PC-3 (cell line): ENCODE measurements at regions not wholly inside any gene's neighbourhood (a gene's known extent, or its start where the extent isn't known, plus 50 kb on each side); places are given as distances from the start of the nearest gene placed in this dataset.

Experiments used
- ATAC-seq: fragments of 200-7000 bp; cut with Tn5 transposase; 2 replicates; pipeline ENCODE4 v1.9.1; 2020; ENCODE audit warnings: mild to moderate bottlenecking, moderate library complexity
- BruUV-seq: library from RNA; stranded (reverse); fragments of 400-500 nt; replicated peaks from 2 replicates; lab custom pipeline; 2021; lab: Mats Ljungman, UMichigan
- CTCF ChIA-PET: fragments of 300-600 bp; sonication (Branson Sonifier 250); formaldehyde crosslinking; loops from one replicate; lab custom pipeline; 2022; ENCODE audit warnings: antibody characterized with exemption; lab: Charles Lee
- POLR2A ChIA-PET: fragments of 300-600 bp; sonication (Branson Sonifier 250); formaldehyde crosslinking; loops from one replicate; lab custom pipeline; 2022; ENCODE audit warnings: antibody characterized with exemption; ENCODE audit not compliant: unreplicated experiment; lab: Charles Lee
- DNase-seq: peaks from one replicate; pipeline ENCODE4 v3.0.0-alpha.2; 2015
- H2AFZ ChIP-seq: fragments of 300-600 bp; sonication (generic); 2 replicates; pipeline ENCODE4 v1.6.0; 2016; ENCODE audit warnings: antibody characterized with exemption, low read length
- H3F3A ChIP-seq: fragments of 300-600 bp; sonication (generic); one replicate; pipeline ENCODE4 v1.6.0; 2017; ENCODE audit warnings: antibody characterized with exemption, low read length, control low read depth, mild to moderate bottlenecking; ENCODE audit not compliant: unreplicated experiment
- H3K27ac ChIP-seq: fragments of 300-600 bp; sonication (generic); 2 replicates; pipeline ENCODE4 v1.5.1; 2016; ENCODE audit warnings: mild to moderate bottlenecking, low read length
- H3K27me3 ChIP-seq: fragments of 300-600 bp; sonication (generic); 2 replicates; pipeline ENCODE4 v1.6.1; 2016; ENCODE audit warnings: low read length, mixed read lengths
- H3K36me3 ChIP-seq: fragments of 300-600 bp; sonication (generic); 2 replicates; pipeline ENCODE4 v1.6.1; 2016; ENCODE audit warnings: low read depth, mixed run types, low read length, mixed read lengths
- H3K4me1 ChIP-seq: fragments of 300-600 bp; sonication (generic); 2 replicates; pipeline ENCODE4 v1.5.1; 2016; ENCODE audit warnings: low read length; ENCODE audit not compliant: insufficient read depth
- H3K4me2 ChIP-seq: fragments of 300-600 bp; sonication (generic); 2 replicates; pipeline ENCODE4 v1.6.0; 2016; ENCODE audit warnings: low read length
- H3K4me3 ChIP-seq: fragments of 300-600 bp; sonication (generic); 2 replicates; pipeline ENCODE4 v1.5.1; 2016; ENCODE audit warnings: mild to moderate bottlenecking, low read length, mixed read lengths
- H3K79me2 ChIP-seq: fragments of 300-600 bp; sonication (generic); 2 replicates; pipeline ENCODE4 v1.6.1; 2017; ENCODE audit warnings: low read length, mixed read lengths
- H3K9ac ChIP-seq: fragments of 300-600 bp; sonication (generic); 2 replicates; pipeline ENCODE4 v1.6.0; 2016; ENCODE audit warnings: mild to moderate bottlenecking, low read length
- H3K9me2 ChIP-seq: fragments of 300-600 bp; sonication (generic); replicated peaks from 2 replicates; pipeline ENCODE4 v1.6.1; 2016; ENCODE audit warnings: mixed run types, low read length, mixed read lengths
- H3K9me3 ChIP-seq: fragments of 300-600 bp; sonication (generic); 2 replicates; pipeline ENCODE4 v1.6.1; 2016; ENCODE audit warnings: low read length, mixed read lengths
- H4K20me1 ChIP-seq: fragments of 300-600 bp; sonication (generic); 2 replicates; pipeline ENCODE4 v1.6.1; 2016; ENCODE audit warnings: low read length, mixed read lengths
- CTCF ChIP-seq: fragments of 300-600 bp; sonication (generic); conservative IDR thresholded peaks from 2 replicates; pipeline ENCODE4 v1.5.1; 2017; ENCODE audit warnings: antibody characterized with exemption, low read depth, mild to moderate bottlenecking, low read length
- EZH2 ChIP-seq: fragments of 300-600 bp; sonication (generic); IDR thresholded peaks from one replicate; pipeline ENCODE4 v1.6.1; 2017; ENCODE audit warnings: antibody characterized with exemption, mild to moderate bottlenecking, low read length; ENCODE audit not compliant: unreplicated experiment
- EZH2phosphoT487 ChIP-seq: fragments of 300-600 bp; sonication (generic); IDR thresholded peaks from 2 replicates; pipeline ENCODE4 v1.6.1; 2018; ENCODE audit warnings: mild to moderate bottlenecking, antibody characterized with exemption, low read length, borderline replicate concordance
- intact Hi-C: fragments of 100-400 bp; cut with micrococcal nuclease; formaldehyde crosslinking; loops from 2 replicates; pipeline ENCODE4 v1.9.0; 2023

GRCh38 chr19:30647891-30648720, 275.9 kb downstream of the ZNF536 start:
- no peak overlapping the region for H3K9ac ChIP-seq
- intact Hi-C loops, result no loop called here
- no peak overlapping the region for H3K4me3 ChIP-seq
- no peaks in the 10 kb centered on the region for H3K79me2 ChIP-seq
- H3K9me2 ChIP-seq, result no peaks in the 10 kb centered on the region
- ChIA-PET CTCF (no interaction called here), POLR2A (interaction anchor here (0.7 kb wide), 1 partner anchor 39 kb away, joined by 3 read pairs; no protein-coding TSS in a partner anchor)
- no peaks in the 10 kb centered on the region for H3F3A ChIP-seq
- no peaks in the 10 kb centered on the region for H4K20me1 ChIP-seq
- H2AFZ ChIP-seq, result no peak overlapping the region
- no TSS peak for BruUV-seq
- H3K27ac ChIP-seq, result no peak overlapping the region
- no peaks in the 10 kb centered on the region for H3K36me3 ChIP-seq
- no peaks in the 10 kb centered on the region for H3K9me3 ChIP-seq
- TF ChIP-seq EZH2phosphoT487 (no peak), CTCF (no peak), EZH2 (no peak)
- no peaks in the 10 kb centered on the region for H3K4me1 ChIP-seq
- no peak for ATAC-seq
- H3K27me3 ChIP-seq, result peaks cover 21% of the 10 kb centered on the region
- H3K4me2 ChIP-seq, result no peak overlapping the region
- DNase-seq, result no peak

GRCh38 chr19:30646806-30647205, 274.6 kb downstream of the ZNF536 start:
- CTCF ChIA-PET, result no interaction called here
- H3K36me3 ChIP-seq, result no peaks in the 10 kb centered on the region
- no peak for ATAC-seq

More at GRCh38 chr19:30646806-30647205, 274.6 kb downstream of the ZNF536 start:
- no TSS peak for BruUV-seq
- no peaks in the 10 kb centered on the region for H3K79me2 ChIP-seq
- no peak for DNase-seq
- no peak overlapping the region for H2AFZ ChIP-seq
- no peaks in the 10 kb centered on the region for H3F3A ChIP-seq
- POLR2A ChIA-PET, result no interaction called here
- no peaks in the 10 kb centered on the region for H3K9me3 ChIP-seq
- H4K20me1 ChIP-seq, result no peaks in the 10 kb centered on the region
- TF ChIP-seq EZH2phosphoT487 (no peak), CTCF (no peak), EZH2 (no peak)
- H3K27me3 ChIP-seq, result peaks cover 11% of the 10 kb centered on the region; the same call in 1 of the 2 replicates
- H3K4me3 ChIP-seq, result no peak overlapping the region
- no peak overlapping the region for H3K9ac ChIP-seq
- no peak overlapping the region for H3K4me2 ChIP-seq
- no peaks in the 10 kb centered on the region for H3K4me1 ChIP-seq
- intact Hi-C loops, result no loop called here
- H3K9me2 ChIP-seq, result no peaks in the 10 kb centered on the region
- no peak overlapping the region for H3K27ac ChIP-seq
